ENCODE measurements at regions not wholly inside any gene's neighbourhood (a gene's known extent, or its start where the extent isn't known, plus 50 kb on each side); places are given as distances from the start of the nearest gene placed in this dataset.

DNA sequence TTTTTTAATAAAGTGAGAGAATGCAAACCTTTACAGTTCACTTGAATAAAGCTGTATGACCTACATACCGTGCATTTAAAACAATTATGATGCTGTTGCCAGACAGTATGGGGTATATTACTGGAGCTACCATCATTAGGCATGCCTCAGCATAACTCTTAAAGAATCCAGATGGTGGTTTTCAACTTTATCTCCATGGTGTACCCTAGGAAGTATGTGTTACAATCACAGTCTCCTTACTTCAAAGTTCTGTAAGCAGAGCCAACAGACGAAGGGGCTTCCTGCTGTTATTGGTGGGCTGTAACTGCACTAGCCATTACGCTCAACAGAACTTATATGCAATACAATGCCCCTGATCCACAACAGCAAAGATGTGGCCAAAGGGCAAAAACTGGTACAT, 803.3 kb downstream of the DTWD2 start:
- H3K36me3 Mint-ChIP-seq (ENCODE audit: low read depth), result no peaks in the 10 kb centered on the region
- ChIA-PET POLR2A (no interaction called here), CTCF (no interaction called here)
- no peak for ATAC-seq
- intact Hi-C loops (cut with micrococcal nuclease), result no loop called here
- TF ChIP-seq, protein P1, sequence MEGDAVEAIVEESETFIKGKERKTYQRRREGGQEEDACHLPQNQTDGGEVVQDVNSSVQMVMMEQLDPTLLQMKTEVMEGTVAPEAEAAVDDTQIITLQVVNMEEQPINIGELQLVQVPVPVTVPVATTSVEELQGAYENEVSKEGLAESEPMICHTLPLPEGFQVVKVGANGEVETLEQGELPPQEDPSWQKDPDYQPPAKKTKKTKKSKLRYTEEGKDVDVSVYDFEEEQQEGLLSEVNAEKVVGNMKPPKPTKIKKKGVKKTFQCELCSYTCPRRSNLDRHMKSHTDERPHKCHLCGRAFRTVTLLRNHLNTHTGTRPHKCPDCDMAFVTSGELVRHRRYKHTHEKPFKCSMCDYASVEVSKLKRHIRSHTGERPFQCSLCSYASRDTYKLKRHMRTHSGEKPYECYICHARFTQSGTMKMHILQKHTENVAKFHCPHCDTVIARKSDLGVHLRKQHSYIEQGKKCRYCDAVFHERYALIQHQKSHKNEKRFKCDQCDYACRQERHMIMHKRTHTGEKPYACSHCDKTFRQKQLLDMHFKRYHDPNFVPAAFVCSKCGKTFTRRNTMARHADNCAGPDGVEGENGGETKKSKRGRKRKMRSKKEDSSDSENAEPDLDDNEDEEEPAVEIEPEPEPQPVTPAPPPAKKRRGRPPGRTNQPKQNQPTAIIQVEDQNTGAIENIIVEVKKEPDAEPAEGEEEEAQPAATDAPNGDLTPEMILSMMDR (IDR thresholded peaks at IDR 0.05), result no peak
- no peak overlapping the region for H3K4me3 Mint-ChIP-seq
- H3K9me3 Mint-ChIP-seq, result peaks cover 4% of the 10 kb centered on the region
- no peak for DNase-seq
- no peaks in the 10 kb centered on the region for H3K27me3 Mint-ChIP-seq
- H3K4me1 Mint-ChIP-seq (ENCODE audit: low read depth), result no peaks in the 10 kb centered on the region
- no peak overlapping the region for H3K27ac Mint-ChIP-seq

DNA sequence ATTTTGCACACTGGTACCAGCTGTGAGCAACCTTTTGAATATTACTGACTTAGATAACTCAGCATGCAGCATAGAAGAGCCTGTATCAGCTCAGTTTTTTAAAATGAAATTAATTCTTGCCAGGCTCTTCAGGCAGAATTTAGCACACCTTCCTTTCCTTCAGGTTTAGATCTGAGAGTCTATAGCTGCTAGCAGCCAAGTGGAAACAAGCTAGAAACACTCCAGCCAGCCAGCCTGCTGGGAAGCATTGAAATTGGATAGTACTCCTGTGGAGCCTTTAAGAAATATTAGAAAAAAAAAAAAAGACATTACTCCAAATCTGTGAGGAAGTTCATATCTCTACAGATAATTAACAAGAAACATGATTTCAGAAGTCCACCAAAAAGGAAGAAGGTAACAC, 812.2 kb downstream of the DTWD2 start:
- Mint-ChIP-seq H3K27me3 (no peaks in the 10 kb centered on the region), H3K9me3 (peaks cover 7% of the 10 kb centered on the region), H3K4me1 (ENCODE audit: low read depth) (no peaks in the 10 kb centered on the region), H3K36me3 (ENCODE audit: low read depth) (no peaks in the 10 kb centered on the region), H3K4me3 (no peak overlapping the region), H3K27ac (no peak overlapping the region)
- TF ChIP-seq, protein P1 (IDR thresholded peaks at IDR 0.05), result no peak
- ATAC-seq (no peak), DNase-seq (no peak)
- intact Hi-C loops (cut with micrococcal nuclease), result no loop called here
- CTCF ChIA-PET, result no interaction called here
- POLR2A ChIA-PET, result no interaction called here

DNA sequence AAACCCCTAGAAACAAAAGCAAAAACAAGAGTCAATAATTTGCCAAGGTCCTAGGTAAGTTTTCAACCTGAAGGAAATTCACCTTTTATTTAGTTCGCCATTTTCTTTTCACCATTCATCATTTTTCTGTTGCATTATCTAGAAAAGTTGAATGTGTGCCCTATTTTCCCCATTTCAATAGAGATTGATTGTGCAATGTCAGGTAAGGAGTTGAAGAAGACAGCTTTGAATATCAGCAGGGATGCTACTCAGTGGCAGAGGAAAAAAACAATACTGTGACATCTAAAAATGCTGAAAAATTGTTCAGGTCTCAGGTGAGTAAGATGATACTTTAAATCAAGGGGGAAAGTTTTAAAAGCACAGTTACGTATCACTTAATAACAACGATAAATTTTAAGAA, 813.7 kb downstream of the DTWD2 start:
- Mint-ChIP-seq H3K36me3 (ENCODE audit: low read depth) (no peaks in the 10 kb centered on the region), H3K9me3 (peaks cover 7% of the 10 kb centered on the region), H3K4me1 (ENCODE audit: low read depth) (no peaks in the 10 kb centered on the region), H3K4me3 (no peak overlapping the region), H3K27ac (no peak overlapping the region), H3K27me3 (no peaks in the 10 kb centered on the region)
- POLR2A ChIA-PET, result no interaction called here
- ATAC-seq, result no peak
- CTCF ChIA-PET, result no interaction called here
- TF ChIP-seq, protein P1 (IDR thresholded peaks at IDR 0.05), result no peak
- no peak for DNase-seq
- intact Hi-C loops (cut with micrococcal nuclease), result no loop called here

DNA sequence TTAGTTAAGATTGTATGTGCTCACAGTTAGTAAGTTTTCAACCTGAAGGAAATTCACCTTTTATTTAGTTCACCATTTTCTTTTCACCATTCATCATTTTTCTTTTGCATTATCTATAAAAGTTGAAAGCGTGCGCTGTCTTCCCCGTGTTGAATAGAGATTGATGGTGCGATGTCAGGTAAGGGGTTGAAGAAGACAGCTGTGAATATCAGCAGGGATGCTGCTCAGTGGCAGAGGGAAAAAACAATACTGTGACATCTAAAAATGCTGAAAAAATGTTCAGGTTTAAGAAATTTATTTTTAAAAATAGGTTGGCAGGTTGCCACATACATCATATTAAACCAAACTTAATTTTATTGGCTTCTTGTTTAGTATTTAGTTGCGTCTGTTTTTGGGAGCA, 815.0 kb downstream of the DTWD2 start:
- Mint-ChIP-seq H3K4me1 (ENCODE audit: low read depth) (no peaks in the 10 kb centered on the region), H3K9me3 (peaks cover 7% of the 10 kb centered on the region), H3K27me3 (no peaks in the 10 kb centered on the region), H3K36me3 (ENCODE audit: low read depth) (no peaks in the 10 kb centered on the region), H3K4me3 (no peak overlapping the region), H3K27ac (no peak overlapping the region)
- DNase-seq (no peak), ATAC-seq (no peak)
- intact Hi-C loops (cut with micrococcal nuclease), result no loop called here
- TF ChIP-seq, protein P1 (IDR thresholded peaks at IDR 0.05), result no peak
- POLR2A ChIA-PET, result no interaction called here
- CTCF ChIA-PET, result no interaction called here

DNA sequence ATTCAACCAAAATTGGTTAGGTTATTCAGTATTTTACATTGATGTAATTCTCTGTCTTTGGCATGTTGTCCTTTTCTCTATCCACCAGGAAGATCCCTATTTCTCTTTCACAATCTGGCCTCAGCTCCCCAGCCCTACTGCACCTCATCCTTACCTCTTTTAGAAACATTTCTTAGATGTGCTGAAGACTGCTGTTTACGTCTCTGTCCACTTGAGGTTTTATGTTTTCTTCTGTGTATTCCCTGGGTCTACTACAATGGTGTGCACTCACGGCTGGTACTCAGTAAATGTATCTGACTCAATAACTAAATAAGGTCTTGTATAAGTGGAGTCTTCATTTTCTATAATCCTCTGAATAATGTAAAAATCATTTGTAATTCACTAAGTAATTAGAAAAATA, 822.7 kb downstream of the DTWD2 start:
- Mint-ChIP-seq H3K27ac (no peak overlapping the region), H3K4me1 (ENCODE audit: low read depth) (no peaks in the 10 kb centered on the region), H3K36me3 (ENCODE audit: low read depth) (no peaks in the 10 kb centered on the region), H3K4me3 (no peak overlapping the region), H3K9me3 (peaks cover 2% of the 10 kb centered on the region), H3K27me3 (no peaks in the 10 kb centered on the region)
- ChIA-PET CTCF (no interaction called here), POLR2A (no interaction called here)
- DNase-seq (no peak), ATAC-seq (no peak)
- intact Hi-C loops (cut with micrococcal nuclease), result no loop called here
- TF ChIP-seq, protein P1 (IDR thresholded peaks at IDR 0.05), result no peak
